IMR-90 (cell line): ENCODE measurements at regions not wholly inside any gene's neighbourhood (a gene's known extent, or its start where the extent isn't known, plus 50 kb on each side); places are given as distances from the start of the nearest gene placed in this dataset.

ENCODE experiments used
- CEBPB ChIP-seq: IDR thresholded peaks from 2 replicates; pipeline ENCODE4 v1.6.1; 2012; ENCODE audit warnings: low read depth, low read length, improper control_type of control experiment
- CHD1 ChIP-seq: IDR thresholded peaks from 2 replicates; pipeline ENCODE4 v1.6.1; 2012; ENCODE audit warnings: low read depth, low read length, improper control_type of control experiment
- CTCF ChIP-seq: conservative IDR thresholded peaks from 2 replicates; pipeline ENCODE4 v1.5.1; 2012; ENCODE audit warnings: mild to moderate bottlenecking, low read depth, low read length, improper control_type of control experiment
- ELK1 ChIP-seq: fragments of 150-350 bp; IDR thresholded peaks from 2 replicates; pipeline ENCODE4 v1.6.1; 2016; ENCODE audit warnings: low read depth, mild to moderate bottlenecking, low read length, moderate library complexity, borderline replicate concordance
- FOS ChIP-seq: fragments of 150-350 bp; IDR thresholded peaks from 2 replicates; pipeline ENCODE4 v1.6.1; 2016; ENCODE audit warnings: low read depth, low read length
- MAFK ChIP-seq: IDR thresholded peaks from 2 replicates; pipeline ENCODE4 v1.6.1; 2012; ENCODE audit warnings: low read depth, low read length, improper control_type of control experiment
- MAZ ChIP-seq: IDR thresholded peaks from 2 replicates; pipeline ENCODE4 v1.6.1; 2012; ENCODE audit warnings: low read depth, mild to moderate bottlenecking, low read length, improper control_type of control experiment, moderate library complexity, borderline replicate concordance
- NFE2L2 ChIP-seq: fragments of 150-350 bp; IDR thresholded peaks from 2 replicates; pipeline ENCODE4 v1.6.1; 2016; ENCODE audit warnings: low read depth, mild to moderate bottlenecking, low read length
- POLR2A ChIP-seq: IDR thresholded peaks from 2 replicates; pipeline ENCODE4 v1.6.1; 2012; ENCODE audit warnings: mild to moderate bottlenecking, low read depth, low read length
- RAD21 ChIP-seq: IDR thresholded peaks from 2 replicates; pipeline ENCODE4 v1.6.1; 2012; ENCODE audit warnings: low read length, improper control_type of control experiment
- RCOR1 ChIP-seq: IDR thresholded peaks from 2 replicates; pipeline ENCODE4 v1.6.1; 2012; ENCODE audit warnings: mild to moderate bottlenecking, low read length, improper control_type of control experiment; ENCODE audit not compliant: insufficient replicate concordance
- RFX5 ChIP-seq: IDR thresholded peaks from 2 replicates; pipeline ENCODE4 v1.8.0; 2012; ENCODE audit warnings: low read depth, mild to moderate bottlenecking, low read length, moderate library complexity

GRCh38 chr7:41316410-41316809, 386.5 kb downstream of the INHBA start:
- TF ChIP-seq POLR2A (no peak), RFX5 (no peak), CTCF (no peak), NFE2L2 (no peak), RAD21 (no peak), MAZ (no peak), MAFK (no peak), RCOR1 (no peak), ELK1 (no peak), CEBPB (no peak), CHD1 (no peak), FOS (no peak)
